Stimulated activated CD8-positive, alpha-beta memory T cell treated with anti-CD3 and anti-CD28 coated beads, Interleukin-7, amount 100 ng/mL, for 4 hours (primary cell): ENCODE measurements at regions not wholly inside any gene's neighbourhood (a gene's known extent, or its start where the extent isn't known, plus 50 kb on each side); places are given as distances from the start of the nearest gene placed in this dataset.

Experiments
- DNase-seq, 2 donors: peaks; one replicate each; pipeline ENCODE4 v3.0.0-alpha.2; 2020; ENCODE audit warnings: low read depth in 2 of 2

- no peak for DNase-seq
Observed at GRCh38 chr12:108037960-108038359, 91.1 kb upstream of the WSCD2 start.

GRCh38 chr12:108039794-108040193 is 89.3 kb upstream of the WSCD2 start:
- no peak for DNase-seq

- DNase-seq: no peak
Observed at GRCh38 chr12:108040947-108041346, 88.1 kb upstream of the WSCD2 start.

- no peak for DNase-seq
Observed at GRCh38 chr12:108043286-108043685, 85.8 kb upstream of the WSCD2 start.

GRCh38 chr12:108043750-108044533 is 85.1 kb upstream of the WSCD2 start:
- DNase-seq: no peak

GRCh38 chr12:108046135-108046534 is 83.0 kb upstream of the WSCD2 start:
- no peak for DNase-seq

- no peak for DNase-seq
Observed at GRCh38 chr12:108046650-108047049, 82.4 kb upstream of the WSCD2 start.

GRCh38 chr12:108047071-108047550 is 82.0 kb upstream of the WSCD2 start:
- no peak for DNase-seq

GRCh38 chr12:108048686-108049085 is 80.4 kb upstream of the WSCD2 start:
- no peak for DNase-seq

GRCh38 chr12:108050696-108051095 is 78.4 kb upstream of the WSCD2 start:
- no peak for DNase-seq

- no peak for DNase-seq
Observed at GRCh38 chr12:108052260-108052659, 76.8 kb upstream of the WSCD2 start.

GRCh38 chr12:108053512-108053911 is 75.6 kb upstream of the WSCD2 start:
- no peak for DNase-seq

- no peak for DNase-seq
Observed at GRCh38 chr12:108054496-108054895, 74.6 kb upstream of the WSCD2 start.

- DNase-seq: no peak
Observed at GRCh38 chr12:108055141-108055540, 73.9 kb upstream of the WSCD2 start.

GRCh38 chr12:108060067-108060466 is 69.0 kb upstream of the WSCD2 start:
- DNase-seq: no peak

GRCh38 chr12:108060903-108061302 is 68.2 kb upstream of the WSCD2 start:
- DNase-seq: no peak

- DNase-seq: no peak
Observed at GRCh38 chr12:108063192-108063591, 65.9 kb upstream of the WSCD2 start.

- DNase-seq: no peak
Observed at GRCh38 chr12:108065069-108065468, 64.0 kb upstream of the WSCD2 start.

- DNase-seq: no peak
Observed at GRCh38 chr12:108066583-108067577, 62.2 kb upstream of the WSCD2 start.

GRCh38 chr12:108069651-108070165 is 59.4 kb upstream of the WSCD2 start:
- no peak for DNase-seq

GRCh38 chr12:108075561-108075960 is 53.5 kb upstream of the WSCD2 start:
- no peak for DNase-seq

GRCh38 chr12:108076556-108076955 is 52.5 kb upstream of the WSCD2 start:
- DNase-seq: no peak
